Trophoblast cell (in vitro differentiated cells and primary cell): ENCODE measurements at regions not wholly inside any gene's neighbourhood (a gene's known extent, or its start where the extent isn't known, plus 50 kb on each side); places are given as distances from the start of the nearest gene placed in this dataset.

Source experiments
- DNase-seq, 2 donors: peaks; one replicate each; pipeline ENCODE4 v3.0.0-alpha.2; 2016
- H2AFZ ChIP-seq: 2 replicates; pipeline ENCODE4 v1.6.1; 2013; ENCODE audit warnings: low read length, moderate library complexity, mild to moderate bottlenecking; ENCODE audit not compliant: insufficient read depth, poor library complexity
- H2AK5ac ChIP-seq: 2 replicates; pipeline ENCODE4 v1.6.1; 2013; ENCODE audit warnings: mild to moderate bottlenecking, low read length
- H2BK120ac ChIP-seq: 2 replicates; pipeline ENCODE4 v1.6.1; 2013; ENCODE audit warnings: low read length, mild to moderate bottlenecking, moderate library complexity; ENCODE audit not compliant: insufficient read depth, poor library complexity
- H2BK12ac ChIP-seq: 2 replicates; pipeline ENCODE4 v1.6.1; 2013; ENCODE audit warnings: mild to moderate bottlenecking, low read length, moderate library complexity
- H2BK5ac ChIP-seq: 2 replicates; pipeline ENCODE4 v1.6.1; 2013; ENCODE audit warnings: low read length, low read depth, moderate library complexity, mild to moderate bottlenecking; ENCODE audit not compliant: poor library complexity
- H3K14ac ChIP-seq: 2 replicates; pipeline ENCODE4 v1.6.1; 2013; ENCODE audit warnings: mild to moderate bottlenecking, low read length
- H3K18ac ChIP-seq: 2 replicates; pipeline ENCODE4 v1.6.1; 2013; ENCODE audit warnings: mild to moderate bottlenecking, low read length
- H3K23ac ChIP-seq: 2 replicates; pipeline ENCODE4 v1.6.1; 2013; ENCODE audit warnings: low read length
- H3K27ac ChIP-seq: 2 replicates; pipeline ENCODE4 v1.5.1; 2013; ENCODE audit warnings: low read depth, mild to moderate bottlenecking, inconsistent platforms, low read length, moderate library complexity
- H3K27me3 ChIP-seq: 2 replicates; pipeline ENCODE4 v1.6.1; 2013; ENCODE audit warnings: inconsistent platforms, mild to moderate bottlenecking, low read length, moderate library complexity; ENCODE audit not compliant: insufficient read depth
- H3K36me3 ChIP-seq, 2 experiments: 1 replicate in 1 of 2; 2 replicates in 1 of 2; pipeline ENCODE4 v1.6.1; 2013; ENCODE audit warnings: low read length in 2 of 2, mild to moderate bottlenecking in 2 of 2, moderate library complexity in 1 of 2; ENCODE audit not compliant: insufficient read depth in 2 of 2, control insufficient read depth in 1 of 2
- H3K4ac ChIP-seq: 2 replicates; pipeline ENCODE4 v1.6.1; 2013; ENCODE audit warnings: low read depth, mild to moderate bottlenecking, low read length, moderate library complexity
- H3K4me1 ChIP-seq, 2 experiments: 1 replicate in 1 of 2; 2 replicates in 1 of 2; pipeline ENCODE4 v1.6.1; 2013; ENCODE audit warnings: low read length in 2 of 2, mild to moderate bottlenecking in 2 of 2, moderate library complexity in 1 of 2; ENCODE audit not compliant: insufficient read depth in 2 of 2, control insufficient read depth in 1 of 2
- H3K4me2 ChIP-seq: 2 replicates; pipeline ENCODE4 v1.6.1; 2013; ENCODE audit warnings: inconsistent platforms, mild to moderate bottlenecking, low read length, moderate library complexity
- H3K4me3 ChIP-seq: 2 replicates; pipeline ENCODE4 v1.5.1; 2013; ENCODE audit warnings: mild to moderate bottlenecking, low read depth, low read length, inconsistent platforms
- H3K79me1 ChIP-seq: one replicate; pipeline ENCODE4 v1.6.1; 2013; ENCODE audit warnings: low read length
- H3K79me2 ChIP-seq: 2 replicates; pipeline ENCODE4 v1.6.1; 2013; ENCODE audit warnings: low read length, mild to moderate bottlenecking; ENCODE audit not compliant: control insufficient read depth, insufficient read depth, poor library complexity
- H3K9ac ChIP-seq: 2 replicates; pipeline ENCODE4 v1.6.1; 2013; ENCODE audit warnings: mild to moderate bottlenecking, low read length
- H3K9me3 ChIP-seq: 2 replicates; pipeline ENCODE4 v1.6.1; 2013; ENCODE audit warnings: low read depth, mild to moderate bottlenecking, control low read depth, inconsistent platforms, low read length; ENCODE audit not compliant: insufficient read depth
- H4K12ac ChIP-seq: 2 replicates; pipeline ENCODE4 v1.6.1; 2013; ENCODE audit warnings: low read depth, mild to moderate bottlenecking, low read length, moderate library complexity
- H4K8ac ChIP-seq: 2 replicates; pipeline ENCODE4 v1.6.1; 2013; ENCODE audit warnings: low read depth, mild to moderate bottlenecking, low read length, moderate library complexity
- H4K91ac ChIP-seq: one replicate; pipeline ENCODE4 v1.6.1; 2013; ENCODE audit warnings: low read depth, mild to moderate bottlenecking, low read length, moderate library complexity
- WGBS: extraction: QIAGEN DNeasy Blood & Tissue Kit; methylation state at CpG from one replicate; pipeline ENCODE4 v1.1.7; 2013; ENCODE audit warnings: missing lambda C conversion rate; ENCODE audit not compliant: insufficient read length, insufficient coverage; ENCODE audit errors: extremely low coverage; 5-methylcytosine and 5-hydroxymethylcytosine counted together

GRCh38 chr2:19503406-19503805 lies 145.0 kb upstream of the OSR1 start:
- no peak overlapping the region for H2AFZ ChIP-seq
- no peak overlapping the region for H2BK5ac ChIP-seq
- no peak overlapping the region for H2BK120ac ChIP-seq
- H4K91ac ChIP-seq: no peak overlapping the region
- no peak overlapping the region for H4K8ac ChIP-seq
- no peak overlapping the region for H3K18ac ChIP-seq
- H3K79me1 ChIP-seq: no peaks in the 10 kb centered on the region
- H3K79me2 ChIP-seq: no peaks in the 10 kb centered on the region
- no peak overlapping the region for H3K14ac ChIP-seq
- no peak overlapping the region for H3K27ac ChIP-seq
- no peak overlapping the region for H3K4me2 ChIP-seq
- H3K23ac ChIP-seq: no peak overlapping the region
- no peak overlapping the region for H3K9ac ChIP-seq
- no peak overlapping the region for H2AK5ac ChIP-seq
- no peaks in the 10 kb centered on the region for H3K27me3 ChIP-seq
- H3K9me3 ChIP-seq: no peaks in the 10 kb centered on the region
- H2BK12ac ChIP-seq: no peak overlapping the region
- no peak overlapping the region for H4K12ac ChIP-seq
- no peak overlapping the region for H3K4me3 ChIP-seq
- H3K4me1 ChIP-seq: peaks cover 2% of the 10 kb centered on the region in 2 experiments
- H3K36me3 ChIP-seq: no peaks in the 10 kb centered on the region
- H3K4ac ChIP-seq: no peak overlapping the region
- no CpG with 5 or more reads among the region's 4 CpGs for WGBS
- DNase-seq: no peak

- no peaks in the 10 kb centered on the region for H3K27me3 ChIP-seq
- no peak overlapping the region for H2BK12ac ChIP-seq
- no peak overlapping the region for H4K91ac ChIP-seq
- peaks cover 2% of the 10 kb centered on the region in 2 experiments for H3K4me1 ChIP-seq
- H2AK5ac ChIP-seq: no peak overlapping the region
- H3K4me2 ChIP-seq: no peak overlapping the region
- H3K23ac ChIP-seq: no peak overlapping the region
- no peak overlapping the region for H3K27ac ChIP-seq
- no peak overlapping the region for H3K14ac ChIP-seq
- no peak overlapping the region for H2BK120ac ChIP-seq
- no peaks in the 10 kb centered on the region for H3K79me1 ChIP-seq
- no peak overlapping the region for H4K12ac ChIP-seq
- DNase-seq: no peak
- H3K9ac ChIP-seq: no peak overlapping the region
- H4K8ac ChIP-seq: no peak overlapping the region
- H3K4ac ChIP-seq: no peak overlapping the region
- no peak overlapping the region for H3K18ac ChIP-seq
- H3K9me3 ChIP-seq: no peaks in the 10 kb centered on the region
- H2AFZ ChIP-seq: no peak overlapping the region
- H3K4me3 ChIP-seq: no peak overlapping the region
- no peak overlapping the region for H2BK5ac ChIP-seq
- no peaks in the 10 kb centered on the region for H3K79me2 ChIP-seq
- no peaks in the 10 kb centered on the region for H3K36me3 ChIP-seq
Observed at GRCh38 chr2:19500126-19500525, 141.7 kb upstream of the OSR1 start.

- no peak overlapping the region for H2AFZ ChIP-seq
- H2BK5ac ChIP-seq: no peak overlapping the region
- H2BK12ac ChIP-seq: no peak overlapping the region
- H3K9me3 ChIP-seq: no peaks in the 10 kb centered on the region
- no peak overlapping the region for H3K9ac ChIP-seq
- no peak for DNase-seq
- H3K14ac ChIP-seq: no peak overlapping the region
- no peak overlapping the region for H4K91ac ChIP-seq
- H3K4me1 ChIP-seq: peaks cover 2% of the 10 kb centered on the region in 2 experiments
- no peak overlapping the region for H3K4me2 ChIP-seq
- no peaks in the 10 kb centered on the region for H3K36me3 ChIP-seq
- WGBS: no CpG with 5 or more reads among the region's 5 CpGs
- H3K18ac ChIP-seq: no peak overlapping the region
- no peak overlapping the region for H2BK120ac ChIP-seq
- H3K23ac ChIP-seq: no peak overlapping the region
- H2AK5ac ChIP-seq: no peak overlapping the region
- no peak overlapping the region for H3K4me3 ChIP-seq
- no peaks in the 10 kb centered on the region for H3K79me2 ChIP-seq
- no peak overlapping the region for H3K27ac ChIP-seq
- H4K8ac ChIP-seq: no peak overlapping the region
- no peaks in the 10 kb centered on the region for H3K79me1 ChIP-seq
- H3K27me3 ChIP-seq: no peaks in the 10 kb centered on the region
- H3K4ac ChIP-seq: no peak overlapping the region
- no peak overlapping the region for H4K12ac ChIP-seq
Observed at GRCh38 chr2:19496646-19497045, 138.2 kb upstream of the OSR1 start.

- H2BK120ac ChIP-seq: no peak overlapping the region
- no peak overlapping the region for H3K27ac ChIP-seq
- no peak overlapping the region for H2BK5ac ChIP-seq
- H4K12ac ChIP-seq: no peak overlapping the region
- H3K79me1 ChIP-seq: no peaks in the 10 kb centered on the region
- WGBS: no CpG with 5 or more reads among the region's 4 CpGs
- no peaks in the 10 kb centered on the region for H3K27me3 ChIP-seq
- no peak overlapping the region for H3K18ac ChIP-seq
- no peaks in the 10 kb centered on the region for H3K9me3 ChIP-seq
- H3K4me2 ChIP-seq: no peak overlapping the region
- no peak overlapping the region for H3K4ac ChIP-seq
- no peak overlapping the region for H3K4me3 ChIP-seq
- no peak for DNase-seq
- H2AK5ac ChIP-seq: no peak overlapping the region
- H3K79me2 ChIP-seq: no peaks in the 10 kb centered on the region
- H3K14ac ChIP-seq: no peak overlapping the region
- H2AFZ ChIP-seq: no peak overlapping the region
- no peak overlapping the region for H2BK12ac ChIP-seq
- no peak overlapping the region for H4K91ac ChIP-seq
- H3K9ac ChIP-seq: no peak overlapping the region
- H3K4me1 ChIP-seq: no peaks in the 10 kb centered on the region
- H3K23ac ChIP-seq: no peak overlapping the region
- no peak overlapping the region for H4K8ac ChIP-seq
- no peaks in the 10 kb centered on the region for H3K36me3 ChIP-seq
Observed at GRCh38 chr2:19494241-19494640, 135.8 kb upstream of the OSR1 start.
